ENCODE measurements at regions not wholly inside any gene's neighbourhood (a gene's known extent, or its start where the extent isn't known, plus 50 kb on each side); places are given as distances from the start of the nearest gene placed in this dataset.
"Not testable (repeated sequence)": the region's sequence is repeated elsewhere in the genome, so short reads cannot be mapped to it uniquely, and the experiment has no call there.

GRCh38 chr15:20272422-20273184 lies 269.0 kb downstream of the GOLGA6L6 start:
- H3K36me3 ChIP-seq (ENCODE audit: low read depth, low read length): no peaks in the 10 kb centered on the region
- no peaks in the 10 kb centered on the region for H3K27me3 ChIP-seq (ENCODE audit: low read length)
- TF ChIP-seq EZH2phosphoT487 (IDR thresholded peaks at IDR 0.05; ENCODE audit: borderline replicate concordance, low read length) (no peak), EZH2 (IDR thresholded peaks at IDR 0.05; ENCODE audit: low read length, unreplicated experiment) (no peak), CTCF (conservative IDR thresholded peaks at IDR 0.05; ENCODE audit: low read depth, low read length) (no peak)
- ATAC-seq (no peak), DNase-seq (no peak)
- no peak overlapping the region for H3K4me2 ChIP-seq (ENCODE audit: low read length)
- ChIA-PET POLR2A (ENCODE audit: unreplicated experiment) (no interaction called here), CTCF (no interaction called here)
- no peaks in the 10 kb centered on the region for H4K20me1 ChIP-seq (ENCODE audit: low read length)
- intact Hi-C loops (cut with micrococcal nuclease): no loop called here
- no peaks in the 10 kb centered on the region for H3F3A ChIP-seq (ENCODE audit: low read length, unreplicated experiment)
- H3K9me3 ChIP-seq (ENCODE audit: low read length): peaks cover 31% of the 10 kb centered on the region
- no peaks in the 10 kb centered on the region for H3K4me1 ChIP-seq (ENCODE audit: insufficient read depth, low read length)
- no peak overlapping the region for H2AFZ ChIP-seq (ENCODE audit: low read length)
- no peaks in the 10 kb centered on the region for H3K9me2 ChIP-seq (replicated peaks; ENCODE audit: low read length)
- no peaks in the 10 kb centered on the region for H3K79me2 ChIP-seq (ENCODE audit: low read length)
- BruUV-seq (replicated peaks): no TSS peak
- no peak overlapping the region for H3K27ac ChIP-seq (ENCODE audit: low read length)
- no peak overlapping the region for H3K9ac ChIP-seq (ENCODE audit: low read length)
- no peak overlapping the region for H3K4me3 ChIP-seq (ENCODE audit: low read length)

GRCh38 chr15:20271647-20272046 lies 270.0 kb downstream of the GOLGA6L6 start:
- intact Hi-C loops (cut with micrococcal nuclease): no loop called here
- no peaks in the 10 kb centered on the region for H3K4me1 ChIP-seq (ENCODE audit: insufficient read depth, low read length)
- H3K9me2 ChIP-seq (replicated peaks; ENCODE audit: low read length): no peaks in the 10 kb centered on the region

GRCh38 chr15:20269956-20270355 lies 271.6 kb downstream of the GOLGA6L6 start:
- H3F3A ChIP-seq (ENCODE audit: low read length, unreplicated experiment); H3K4me1 ChIP-seq (ENCODE audit: insufficient read depth, low read length); DNase-seq; H3K27me3 ChIP-seq (ENCODE audit: low read length); H3K27ac ChIP-seq (ENCODE audit: low read length); H3K9ac ChIP-seq (ENCODE audit: low read length); H4K20me1 ChIP-seq (ENCODE audit: low read length); H3K36me3 ChIP-seq (ENCODE audit: low read depth, low read length); POLR2A ChIA-PET (ENCODE audit: unreplicated experiment); H3K9me2 ChIP-seq (replicated peaks; ENCODE audit: low read length); intact Hi-C loops (cut with micrococcal nuclease); H3K79me2 ChIP-seq (ENCODE audit: low read length); H2AFZ ChIP-seq (ENCODE audit: low read length); ATAC-seq; H3K4me2 ChIP-seq (ENCODE audit: low read length); BruUV-seq (replicated peaks); CTCF ChIA-PET; H3K4me3 ChIP-seq (ENCODE audit: low read length): not testable (repeated sequence)
- peaks cover 16% of the 10 kb centered on the region; the same call in 1 of the 2 replicates for H3K9me3 ChIP-seq (ENCODE audit: low read length)

More at GRCh38 chr15:20271647-20272046, 270.0 kb downstream of the GOLGA6L6 start:
- TF ChIP-seq EZH2phosphoT487 (IDR thresholded peaks at IDR 0.05; ENCODE audit: borderline replicate concordance, low read length) (no peak), CTCF (conservative IDR thresholded peaks at IDR 0.05; ENCODE audit: low read depth, low read length) (no peak), EZH2 (IDR thresholded peaks at IDR 0.05; ENCODE audit: low read length, unreplicated experiment) (no peak)
- Histone ChIP-seq H4K20me1 (ENCODE audit: low read length) (no peaks in the 10 kb centered on the region), H3K9ac (ENCODE audit: low read length) (no peak overlapping the region), H3K27me3 (ENCODE audit: low read length) (no peaks in the 10 kb centered on the region), H3F3A (ENCODE audit: low read length, unreplicated experiment) (no peaks in the 10 kb centered on the region), H3K36me3 (ENCODE audit: low read depth, low read length) (no peaks in the 10 kb centered on the region), H3K27ac (ENCODE audit: low read length) (no peak overlapping the region), H3K79me2 (ENCODE audit: low read length) (no peaks in the 10 kb centered on the region), H3K4me3 (ENCODE audit: low read length) (no peak overlapping the region), H2AFZ (ENCODE audit: low read length) (no peak overlapping the region), H3K9me3 (ENCODE audit: low read length) (peaks cover 25% of the 10 kb centered on the region), H3K4me2 (ENCODE audit: low read length) (no peak overlapping the region)
- POLR2A ChIA-PET (ENCODE audit: unreplicated experiment): no interaction called here
- DNase-seq (no peak), ATAC-seq (no peak)
- CTCF ChIA-PET: no interaction called here
- no TSS peak for BruUV-seq (replicated peaks)

- BruUV-seq (replicated peaks); H4K20me1 ChIP-seq (ENCODE audit: low read length); H3K36me3 ChIP-seq (ENCODE audit: low read depth, low read length); H3K27ac ChIP-seq (ENCODE audit: low read length); ATAC-seq; H3K79me2 ChIP-seq (ENCODE audit: low read length); POLR2A ChIA-PET (ENCODE audit: unreplicated experiment); H3K9me2 ChIP-seq (replicated peaks; ENCODE audit: low read length); intact Hi-C loops (cut with micrococcal nuclease); CTCF ChIA-PET; H3F3A ChIP-seq (ENCODE audit: low read length, unreplicated experiment); H3K4me3 ChIP-seq (ENCODE audit: low read length); H3K27me3 ChIP-seq (ENCODE audit: low read length); H3K4me2 ChIP-seq (ENCODE audit: low read length); H3K4me1 ChIP-seq (ENCODE audit: insufficient read depth, low read length); DNase-seq; H3K9ac ChIP-seq (ENCODE audit: low read length); H2AFZ ChIP-seq (ENCODE audit: low read length): not testable (repeated sequence)
- peaks cover 13% of the 10 kb centered on the region; the same call in 1 of the 2 replicates for H3K9me3 ChIP-seq (ENCODE audit: low read length)
Observed at GRCh38 chr15:20267996-20268395, 273.6 kb downstream of the GOLGA6L6 start.

- H3K9ac ChIP-seq (ENCODE audit: low read length); CTCF ChIA-PET; DNase-seq; H3K79me2 ChIP-seq (ENCODE audit: low read length); intact Hi-C loops (cut with micrococcal nuclease); H3K9me3 ChIP-seq (ENCODE audit: low read length); H3K9me2 ChIP-seq (replicated peaks; ENCODE audit: low read length); H2AFZ ChIP-seq (ENCODE audit: low read length); H3K4me3 ChIP-seq (ENCODE audit: low read length); H3F3A ChIP-seq (ENCODE audit: low read length, unreplicated experiment); H3K36me3 ChIP-seq (ENCODE audit: low read depth, low read length); ATAC-seq; H3K4me1 ChIP-seq (ENCODE audit: insufficient read depth, low read length); H3K27me3 ChIP-seq (ENCODE audit: low read length); BruUV-seq (replicated peaks); H3K27ac ChIP-seq (ENCODE audit: low read length); POLR2A ChIA-PET (ENCODE audit: unreplicated experiment); H3K4me2 ChIP-seq (ENCODE audit: low read length); H4K20me1 ChIP-seq (ENCODE audit: low read length): not testable (repeated sequence)
Observed at GRCh38 chr15:20267051-20267730, 274.4 kb downstream of the GOLGA6L6 start.
